ENCODE measurements at regions not wholly inside any gene's neighbourhood (a gene's known extent, or its start where the extent isn't known, plus 50 kb on each side); places are given as distances from the start of the nearest gene placed in this dataset.

GRCh38 chr2:225948903-225949302 lies 549.4 kb downstream of the NYAP2 start:
- no peak for DNase-seq (ENCODE audit: low spot score)

GRCh38 chr2:225938991-225939390 lies 539.5 kb downstream of the NYAP2 start:
- DNase-seq (ENCODE audit: low spot score), result no peak

GRCh38 chr2:225937625-225938187 lies 538.2 kb downstream of the NYAP2 start:
- DNase-seq (ENCODE audit: low spot score), result no peak

- DNase-seq (ENCODE audit: low spot score), result no peak
Measured at GRCh38 chr2:225932811-225933413, 533.4 kb downstream of the NYAP2 start.

- no peak for DNase-seq (ENCODE audit: low spot score)
Measured at GRCh38 chr2:225930687-225931086, 531.2 kb downstream of the NYAP2 start.

- DNase-seq (ENCODE audit: low spot score), result no peak
Measured at GRCh38 chr2:225920621-225921220, 521.2 kb downstream of the NYAP2 start.

- no peak for DNase-seq (ENCODE audit: low spot score)
Measured at GRCh38 chr2:225916692-225917091, 517.2 kb downstream of the NYAP2 start.

- no peak for DNase-seq (ENCODE audit: low spot score)
Measured at GRCh38 chr2:225911019-225911418, 511.5 kb downstream of the NYAP2 start.

- no peak for DNase-seq (ENCODE audit: low spot score)
Measured at GRCh38 chr2:225895126-225895525, 495.6 kb downstream of the NYAP2 start.

GRCh38 chr2:225894236-225894980 lies 494.9 kb downstream of the NYAP2 start:
- DNase-seq (ENCODE audit: low spot score), result no peak

GRCh38 chr2:225893151-225893550 lies 493.6 kb downstream of the NYAP2 start:
- no peak for DNase-seq (ENCODE audit: low spot score)

GRCh38 chr2:225891771-225892170 lies 492.3 kb downstream of the NYAP2 start:
- no peak for DNase-seq (ENCODE audit: low spot score)

GRCh38 chr2:225891013-225891412 lies 491.5 kb downstream of the NYAP2 start:
- DNase-seq (ENCODE audit: low spot score), result no peak

- peak; percentile 64 for DNase-seq (ENCODE audit: low spot score)
Measured at GRCh38 chr2:225889452-225889851, 489.9 kb downstream of the NYAP2 start.

- no peak for DNase-seq (ENCODE audit: low spot score)
Measured at GRCh38 chr2:225867071-225867470, 467.6 kb downstream of the NYAP2 start.

- DNase-seq (ENCODE audit: low spot score), result no peak
Measured at GRCh38 chr2:225865468-225865867, 466.0 kb downstream of the NYAP2 start.

- no peak for DNase-seq (ENCODE audit: low spot score)
Measured at GRCh38 chr2:225864394-225864793, 464.9 kb downstream of the NYAP2 start.

- DNase-seq (ENCODE audit: low spot score), result no peak
Measured at GRCh38 chr2:225842939-225843338, 443.4 kb downstream of the NYAP2 start.

GRCh38 chr2:225841314-225841713 lies 441.8 kb downstream of the NYAP2 start:
- DNase-seq (ENCODE audit: low spot score), result no peak

GRCh38 chr2:225837328-225837727 lies 437.8 kb downstream of the NYAP2 start:
- no peak for DNase-seq (ENCODE audit: low spot score)

GRCh38 chr2:225824748-225825449 lies 425.4 kb downstream of the NYAP2 start:
- no peak for DNase-seq (ENCODE audit: low spot score)

- no peak for DNase-seq (ENCODE audit: low spot score)
Measured at GRCh38 chr2:225821351-225821750, 421.8 kb downstream of the NYAP2 start.

Measured in cerebellar cortex (tissue), 1 donor.